Retina (tissue), 1 donor: ENCODE measurements at regions not wholly inside any gene's neighbourhood (a gene's known extent, or its start where the extent isn't known, plus 50 kb on each side); places are given as distances from the start of the nearest gene placed in this dataset.
A peak's percentile ranks its signal among the peaks of the same experiment; 100 is the strongest.

Source experiments
- DNase-seq: peaks from one replicate; pipeline ENCODE4 v3.0.0-alpha.2; 2016

DNA sequence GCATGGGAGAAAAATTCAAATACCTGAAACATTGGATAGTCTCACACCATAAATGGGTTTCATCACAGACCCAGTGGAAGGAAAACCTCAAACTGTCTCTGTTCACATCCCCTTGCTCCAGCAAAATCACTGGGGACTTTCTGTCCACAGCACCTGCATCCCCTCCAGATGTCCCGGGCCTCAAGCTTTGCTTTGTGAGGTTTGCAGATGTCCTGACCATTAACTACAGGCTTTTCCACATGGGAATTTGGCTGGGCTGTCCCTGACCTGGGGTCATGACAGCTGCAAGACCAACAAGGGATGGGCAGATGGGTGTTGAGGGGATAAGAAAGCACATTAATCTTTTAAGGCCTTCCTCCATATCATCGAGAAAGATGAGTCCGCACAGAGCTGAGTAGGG lies 427.9 kb downstream of the TXNL1 start:
- no peak for DNase-seq

DNA sequence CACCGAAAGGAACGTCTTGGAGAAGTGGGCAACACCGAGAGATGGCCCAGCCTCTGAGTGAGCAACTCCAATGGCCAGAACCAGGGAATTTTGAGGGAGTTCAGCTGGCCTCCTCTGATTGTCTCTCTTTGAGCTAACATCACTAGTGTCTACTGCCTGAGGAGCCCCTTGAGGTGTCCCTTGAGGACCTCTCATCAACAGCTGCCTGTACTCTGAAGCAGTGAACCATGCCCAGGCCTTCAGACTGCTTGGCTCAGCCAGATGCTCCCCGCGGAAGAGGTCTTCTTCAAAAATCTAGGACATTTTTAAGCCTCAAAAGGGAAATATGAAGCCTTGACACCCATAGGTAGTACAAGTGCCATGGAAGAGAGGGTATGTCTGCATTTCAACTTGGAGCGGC lies 430.4 kb downstream of the TXNL1 start:
- DNase-seq, result no peak

DNA sequence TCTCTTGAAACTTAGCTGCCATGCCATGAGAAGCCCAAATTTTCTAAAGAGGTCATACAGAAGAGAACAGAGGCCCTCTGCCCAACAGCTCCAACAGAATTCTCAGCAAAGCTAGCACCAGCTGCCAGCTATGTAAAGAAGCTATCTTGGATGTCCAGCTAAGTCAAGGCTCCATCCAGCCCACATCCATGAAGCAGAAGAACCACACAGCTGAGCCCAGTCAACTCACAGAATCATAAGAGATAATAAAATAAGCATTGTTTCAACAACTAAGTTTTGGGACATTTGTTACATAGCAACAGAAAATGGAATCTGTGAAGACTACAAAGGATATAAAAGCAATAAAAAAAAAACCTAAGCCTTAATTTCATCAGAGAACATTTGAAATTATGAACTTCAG lies 434.3 kb downstream of the TXNL1 start:
- no peak for DNase-seq

DNA sequence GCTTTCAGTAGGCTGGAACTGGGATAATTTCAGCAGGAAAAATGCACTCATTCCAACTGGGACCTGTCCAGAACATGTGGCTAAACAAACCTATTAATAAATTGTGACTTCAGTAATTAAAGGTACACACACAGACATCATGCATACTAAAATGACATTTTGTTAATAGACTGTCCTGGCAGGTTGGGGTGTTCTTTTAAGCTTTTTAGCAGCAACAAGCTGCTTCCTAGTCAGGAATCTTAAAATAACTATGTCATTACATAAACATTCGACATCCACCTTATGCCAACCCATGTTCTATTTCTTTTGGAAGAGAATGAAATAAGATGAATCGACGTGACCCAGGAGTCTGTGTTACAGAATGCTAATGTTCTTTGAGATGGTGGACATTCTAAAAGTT lies 435.7 kb downstream of the TXNL1 start:
- DNase-seq, result no peak

DNA sequence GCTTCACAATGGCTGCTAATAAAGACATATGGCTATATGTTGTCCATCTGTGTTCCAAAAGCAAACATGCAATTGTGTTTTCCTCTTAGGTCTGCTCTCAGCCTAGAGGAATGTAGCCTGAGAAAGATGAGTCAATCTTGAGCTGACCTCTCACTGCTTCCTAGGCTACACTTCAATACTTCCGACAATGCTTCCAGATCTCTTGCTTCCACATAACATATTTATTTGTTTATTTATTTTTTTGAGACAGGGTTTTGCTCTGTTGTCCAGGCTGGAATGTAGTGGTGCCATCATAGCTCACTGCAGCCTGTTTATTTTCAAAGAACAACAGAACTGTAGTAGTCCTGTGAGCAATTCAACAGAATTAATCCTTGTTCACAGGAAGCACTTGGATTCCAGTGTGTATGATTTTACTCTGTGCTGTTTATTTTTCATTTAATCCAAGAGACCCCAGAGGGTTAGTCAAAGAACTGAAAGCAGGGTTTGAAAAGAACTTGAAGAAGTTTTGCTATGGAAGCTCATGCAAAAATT lies 437.9 kb downstream of the TXNL1 start:
- no peak for DNase-seq

DNA sequence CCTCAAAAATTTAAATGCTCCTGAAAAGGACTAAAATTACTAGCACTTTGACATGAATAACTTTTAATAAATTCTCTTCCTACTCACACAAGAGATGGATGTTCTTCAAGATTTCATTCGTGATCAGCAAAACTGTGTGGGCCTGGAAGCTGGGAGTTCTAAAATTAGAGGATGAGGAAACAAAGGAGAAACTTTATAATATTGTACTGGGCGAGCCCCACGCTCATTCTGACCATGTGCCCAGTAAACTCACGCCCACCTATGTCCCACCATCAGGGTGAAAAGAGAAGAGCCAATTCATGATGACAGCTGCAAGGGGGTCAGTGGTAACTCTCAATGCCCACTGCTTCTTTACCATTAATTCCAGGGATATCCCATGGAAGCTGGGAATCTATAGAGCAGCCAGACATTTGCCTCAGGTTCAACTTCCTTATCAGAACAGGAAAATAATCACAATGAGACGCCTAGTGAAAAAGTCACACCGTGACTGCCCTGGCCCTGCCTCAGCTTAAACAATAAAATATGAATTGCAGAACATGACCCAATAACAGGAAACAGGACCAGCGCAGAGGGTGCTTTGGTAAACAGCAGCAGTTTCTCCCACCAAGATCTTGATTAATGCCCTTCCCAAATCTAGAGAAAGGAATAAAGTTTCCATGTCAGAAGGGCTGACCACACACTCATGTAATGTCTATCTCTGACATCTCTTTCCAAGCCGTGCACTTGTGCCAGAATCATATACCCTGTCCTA lies 438.6 kb downstream of the TXNL1 start:
- no peak for DNase-seq

DNA sequence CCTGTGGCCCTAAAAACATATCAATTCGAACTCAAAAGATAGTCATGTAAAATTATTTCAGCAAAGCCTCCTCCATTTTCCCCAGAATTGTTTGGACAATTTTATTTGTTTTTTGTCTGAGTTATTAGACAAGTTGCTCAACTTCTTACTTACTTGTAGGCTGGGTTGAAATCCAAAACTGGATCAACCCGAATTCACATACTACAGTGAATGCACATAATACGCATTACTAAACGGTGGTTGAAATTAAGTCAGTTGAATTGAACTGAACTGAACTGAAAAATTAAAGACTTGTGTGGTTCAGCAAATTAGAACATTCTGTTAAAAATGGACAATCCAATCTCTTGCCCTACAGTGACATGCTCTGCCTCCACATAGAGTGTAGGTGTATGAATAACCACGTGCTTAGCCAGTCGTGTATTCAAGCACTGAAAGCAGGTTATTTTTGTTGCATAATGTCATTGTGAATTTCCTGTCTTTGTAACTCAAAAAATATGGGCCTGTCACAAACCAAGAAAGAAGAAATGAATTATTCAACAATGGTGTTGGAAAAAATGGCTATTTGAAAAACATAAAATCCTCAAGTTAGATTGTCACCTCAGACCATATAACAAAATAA lies 441.0 kb downstream of the TXNL1 start:
- no peak for DNase-seq

DNA sequence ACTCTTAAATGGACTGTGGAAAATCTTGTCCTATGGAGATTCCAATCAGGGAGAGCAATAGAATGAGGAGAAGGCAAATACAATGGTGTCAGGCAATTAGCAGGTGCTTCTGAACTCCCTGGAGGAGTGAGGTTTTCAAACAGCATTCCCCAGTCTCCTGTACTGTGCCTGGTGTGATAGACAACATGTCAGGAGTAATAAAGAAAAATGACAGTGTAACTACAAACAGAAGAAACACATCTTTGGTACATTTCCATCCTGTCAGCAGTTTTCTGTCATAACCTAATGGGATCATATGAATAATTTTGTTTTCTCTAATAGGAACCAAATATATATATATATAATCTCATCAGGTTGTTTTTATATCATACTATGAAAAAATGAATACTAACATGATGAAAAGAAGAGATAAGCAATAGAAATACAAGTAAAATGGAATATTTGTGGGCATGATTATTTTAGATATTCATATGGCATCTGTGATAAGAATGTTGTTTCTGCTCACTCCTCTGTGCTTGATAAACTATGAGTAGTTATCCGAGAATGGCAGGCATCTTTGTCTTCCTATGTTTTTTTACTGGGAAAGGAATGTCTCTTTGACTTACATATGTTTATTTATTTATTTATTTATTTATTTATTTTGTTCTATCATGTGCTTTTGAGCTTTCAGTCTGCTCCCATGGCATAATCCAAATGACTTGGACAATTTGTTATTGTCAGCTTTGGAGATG lies 441.7 kb downstream of the TXNL1 start:
- DNase-seq, result no peak

DNA sequence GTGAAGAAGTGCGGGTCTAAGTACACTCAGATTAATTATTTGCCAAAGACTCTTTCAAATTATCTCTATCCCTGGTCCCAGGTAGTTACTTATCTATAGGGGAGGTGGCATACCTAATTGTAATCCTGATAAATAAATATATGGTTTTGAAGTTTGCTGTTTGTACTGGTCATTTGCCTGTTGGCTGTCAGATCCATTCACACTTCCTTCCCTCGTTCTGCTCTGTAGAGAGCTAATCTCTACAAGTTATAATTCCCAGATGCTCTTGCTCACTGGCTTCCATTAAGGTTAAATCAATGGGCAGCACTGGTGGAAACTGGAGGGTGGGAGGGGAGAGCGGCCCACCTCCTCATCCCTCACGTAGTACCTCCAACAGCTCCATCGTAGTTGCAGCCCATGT lies 447.1 kb downstream of the TXNL1 start:
- no peak for DNase-seq

DNA sequence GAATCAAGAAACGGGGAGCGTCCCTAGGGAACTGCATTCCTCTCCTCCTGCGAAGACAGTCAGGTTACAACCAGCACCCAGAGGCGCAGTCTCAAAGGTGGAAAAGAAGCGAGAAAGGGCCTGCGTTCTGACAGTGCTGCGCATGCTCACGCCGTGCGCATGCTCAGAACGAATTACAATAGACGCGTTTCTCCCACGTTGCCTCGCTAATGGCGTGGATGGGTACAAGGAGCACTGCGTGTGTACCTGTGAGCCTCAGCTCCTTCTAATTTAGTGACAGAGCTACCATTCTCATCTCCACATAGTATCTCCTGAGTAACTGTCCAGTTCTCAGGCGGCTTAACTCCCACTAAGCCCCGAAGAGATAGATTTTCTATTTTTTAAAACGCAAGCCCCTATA lies 448.8 kb downstream of the TXNL1 start:
- peak; percentile 6 for DNase-seq

DNA sequence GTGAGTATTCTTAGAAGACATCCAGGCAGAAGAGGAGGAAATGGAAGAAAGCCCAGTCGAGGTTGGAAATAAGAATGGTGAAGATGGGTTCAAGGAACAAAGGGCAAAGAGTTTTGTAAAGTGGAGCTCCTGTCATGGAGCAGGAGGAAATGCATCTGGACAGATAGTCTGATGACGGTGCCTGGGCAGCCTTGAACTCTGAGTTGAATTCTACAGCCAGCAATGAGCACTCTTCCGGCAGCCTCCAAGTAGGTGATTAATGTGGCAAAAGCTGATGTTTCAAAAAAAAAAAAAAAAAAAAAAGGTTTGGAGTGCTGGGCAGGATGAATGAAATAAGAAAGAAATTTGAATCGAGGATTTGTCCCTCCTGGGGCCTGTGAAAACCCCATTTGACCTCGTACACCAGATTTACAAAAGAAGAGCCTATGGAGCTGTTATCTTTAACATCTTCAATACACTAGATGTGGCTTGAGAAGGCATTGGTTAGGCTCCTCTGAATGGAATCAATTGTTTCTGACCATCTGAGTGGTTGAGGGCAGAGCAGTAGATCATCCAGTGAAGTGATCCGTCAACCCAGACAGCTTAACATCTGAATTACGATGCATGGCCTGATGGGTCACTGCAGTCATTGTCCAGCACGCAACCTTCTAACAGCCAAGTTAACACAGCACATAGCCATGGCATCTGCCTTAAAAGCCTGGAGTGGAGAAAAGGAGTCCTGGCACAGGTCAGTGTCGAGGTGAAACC lies 449.7 kb downstream of the TXNL1 start:
- peak; percentile 31 for DNase-seq

DNA sequence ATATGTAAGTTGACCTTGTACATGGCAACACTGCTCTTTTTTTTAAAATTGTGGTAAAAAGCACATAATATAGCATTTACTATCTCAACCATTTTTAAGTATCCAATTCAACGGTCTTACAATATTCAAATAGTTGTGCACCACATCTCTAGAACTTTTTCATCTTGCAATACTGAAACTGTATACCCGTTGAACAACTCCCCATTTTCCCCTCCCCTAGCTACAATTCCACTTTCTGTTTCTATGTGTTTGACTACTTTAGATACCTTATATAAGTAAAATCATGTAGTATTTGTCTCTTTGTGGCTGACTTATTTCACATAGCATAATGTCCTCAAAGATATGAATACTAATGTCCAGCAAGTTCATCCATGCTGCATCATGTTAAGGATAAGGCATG lies 452.1 kb downstream of the TXNL1 start:
- no peak for DNase-seq

DNA sequence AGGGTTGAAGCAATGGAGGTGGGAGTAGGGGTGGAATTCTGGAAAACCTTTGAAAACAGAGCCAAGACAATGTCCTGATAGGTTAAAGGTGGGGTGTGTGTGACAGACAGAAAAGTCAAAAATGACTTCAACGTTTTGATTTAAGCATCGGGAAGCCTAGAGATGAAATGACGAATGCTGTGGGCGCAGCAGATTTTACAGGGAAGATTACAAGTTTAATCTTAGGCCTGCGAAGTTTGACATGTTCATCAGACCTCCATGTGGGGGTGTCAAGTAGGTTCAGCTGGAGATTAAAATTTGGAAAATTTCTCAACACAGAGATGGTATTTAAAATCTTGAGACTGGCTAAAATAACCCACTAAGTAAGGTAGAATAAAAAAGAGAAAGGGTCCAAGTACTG lies 453.3 kb downstream of the TXNL1 start:
- no peak for DNase-seq

DNA sequence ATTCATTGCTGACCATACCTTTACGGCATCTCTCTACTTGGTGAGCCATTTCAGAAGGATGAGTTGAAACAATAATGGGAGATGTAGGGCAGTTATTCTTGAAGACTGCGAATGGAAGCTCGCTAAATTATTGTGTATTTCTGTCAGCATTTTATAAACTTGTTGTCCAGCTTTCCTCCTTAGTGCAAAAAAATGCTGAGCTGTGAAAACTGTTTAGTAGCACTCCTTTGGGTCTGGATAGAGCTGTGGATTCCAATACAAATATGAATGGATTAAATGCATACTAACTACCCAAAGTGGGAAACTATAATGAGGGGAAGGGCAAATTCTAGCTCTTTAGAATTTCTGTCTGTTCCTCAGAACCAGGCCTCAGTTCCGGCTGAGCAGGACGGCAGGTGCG lies 461.6 kb downstream of the TXNL1 start:
- no peak for DNase-seq

DNA sequence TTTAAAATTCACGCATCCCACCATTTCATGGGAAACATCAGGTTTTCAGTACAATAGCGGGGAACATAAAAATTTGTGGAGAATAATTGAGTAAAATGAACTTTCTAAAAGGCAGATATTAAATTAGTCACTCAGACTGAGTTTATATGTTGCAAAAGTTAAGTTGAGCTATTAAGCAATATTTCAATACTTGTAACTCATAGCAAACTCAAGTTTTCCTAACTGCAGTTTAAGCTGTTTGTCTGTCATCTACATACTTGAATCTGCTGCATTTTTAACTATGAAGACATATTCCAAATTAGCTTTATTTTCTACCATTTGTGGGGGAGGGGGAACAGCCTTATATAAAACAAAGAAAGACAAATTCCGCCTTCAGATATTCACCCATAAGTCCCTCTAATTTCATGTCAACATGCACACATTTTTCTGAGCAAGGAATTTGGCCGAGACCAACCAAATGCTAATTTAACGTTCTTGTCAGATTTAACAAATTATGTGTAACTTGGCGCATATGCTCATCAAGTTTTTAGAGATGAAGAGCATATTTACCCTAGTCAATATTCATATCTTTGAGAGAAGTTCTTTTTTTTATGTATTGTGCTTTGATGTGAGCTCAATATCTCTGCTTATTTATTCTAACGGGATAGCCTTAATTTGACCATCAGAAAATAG lies 462.9 kb downstream of the TXNL1 start:
- DNase-seq, result no peak

DNA sequence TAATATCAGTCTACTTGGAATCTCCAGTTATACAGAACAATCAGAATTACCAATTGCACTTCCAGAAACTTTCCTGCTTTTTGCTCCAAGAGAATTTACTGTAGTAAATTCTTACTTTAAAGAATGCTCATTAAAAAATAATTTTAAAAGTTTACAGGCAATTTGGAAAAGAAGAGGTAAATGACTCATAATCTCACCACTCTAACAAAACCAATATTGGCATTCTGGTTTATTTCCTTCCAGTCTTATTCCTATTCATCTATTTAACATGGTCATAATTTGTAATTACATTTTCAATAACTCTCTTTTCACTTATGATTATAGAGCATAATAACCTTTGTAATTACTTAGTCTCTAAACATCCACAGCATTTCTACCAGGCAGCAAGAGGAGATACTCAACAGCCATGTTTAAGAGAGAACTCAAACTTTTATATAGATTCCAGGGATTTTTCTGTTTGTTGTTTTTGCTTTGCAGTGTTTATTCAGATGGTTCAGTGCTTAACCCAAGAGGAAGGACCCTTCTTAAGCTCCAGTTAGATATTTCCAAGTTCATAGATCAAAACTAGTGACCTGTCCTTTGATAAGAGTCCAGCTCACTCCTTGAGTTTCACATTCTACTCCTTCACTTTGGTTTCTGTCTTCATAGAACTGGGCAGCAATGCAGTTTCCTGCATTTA lies 464.7 kb downstream of the TXNL1 start:
- no peak for DNase-seq

DNA sequence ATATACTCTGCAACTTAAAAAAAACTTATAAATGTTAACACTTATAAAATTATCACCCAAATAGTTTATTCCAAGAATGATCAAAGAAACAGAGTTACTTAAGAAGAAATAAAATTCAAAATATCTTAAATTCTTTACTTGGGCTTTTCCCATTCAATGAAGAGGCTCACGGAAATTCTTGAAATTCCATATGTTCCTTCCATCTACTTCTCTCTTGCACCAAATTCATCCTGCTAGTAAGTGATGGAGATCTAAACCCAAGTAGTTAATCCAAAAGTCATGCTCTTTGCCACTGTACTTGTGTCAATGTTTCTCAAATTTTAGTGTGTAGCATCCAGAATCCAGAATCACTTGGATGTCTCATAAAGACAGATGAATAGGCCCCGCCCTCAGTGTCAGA lies 465.9 kb downstream of the TXNL1 start:
- no peak for DNase-seq

DNA sequence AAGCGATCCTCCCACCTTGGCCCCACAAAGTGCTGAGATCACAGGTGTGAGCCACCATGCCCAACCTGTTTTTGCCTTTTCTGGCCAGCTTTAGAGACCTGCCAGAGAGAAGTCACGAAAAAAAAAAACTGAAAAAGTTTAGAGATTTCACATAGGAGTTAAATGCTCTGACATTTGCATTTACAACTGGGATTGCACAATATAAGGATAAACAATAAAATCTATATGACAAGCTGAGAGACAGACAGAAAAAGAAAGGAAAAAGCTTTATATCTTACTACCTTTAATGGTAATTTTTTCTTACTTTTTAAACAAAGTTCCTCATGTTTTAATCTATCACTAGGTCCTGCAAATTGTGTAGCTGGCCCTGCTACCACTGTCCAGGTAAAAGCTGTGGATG lies 466.5 kb downstream of the TXNL1 start:
- DNase-seq, result no peak

DNA sequence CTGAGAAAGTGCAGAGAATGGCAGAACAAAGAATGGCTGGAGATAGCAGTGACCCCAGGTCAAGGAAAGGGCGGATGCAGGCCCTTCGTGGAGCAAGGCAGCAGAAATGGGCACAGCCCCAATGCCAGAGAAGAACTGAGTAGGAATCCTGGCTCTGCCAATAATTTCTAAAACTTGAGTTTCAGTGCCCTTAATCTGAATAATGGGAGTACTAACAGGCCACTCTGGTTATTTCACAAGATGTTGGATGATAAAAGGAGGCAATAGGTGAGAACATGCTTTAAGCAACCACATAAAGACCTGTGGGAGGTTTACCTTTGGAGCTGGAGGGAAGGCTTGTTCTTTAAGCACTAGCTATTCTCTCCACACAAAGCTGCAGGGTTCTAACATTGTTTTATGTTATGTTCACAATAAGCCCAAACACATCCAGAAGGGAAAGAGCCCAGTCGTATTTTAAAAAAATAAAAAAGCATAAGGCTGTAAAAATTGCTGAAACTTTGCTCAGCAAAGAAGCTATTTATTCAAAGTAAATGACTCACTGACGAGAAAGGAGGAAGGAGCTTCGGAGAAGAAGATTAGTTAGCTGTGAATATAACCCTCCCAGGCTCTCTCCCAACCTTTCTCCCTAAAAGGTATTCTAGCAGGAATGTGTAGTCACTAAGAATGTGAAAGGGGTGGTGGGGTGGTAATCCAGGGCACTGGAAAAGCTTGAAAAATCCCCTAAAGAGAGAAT lies 470.2 kb downstream of the TXNL1 start:
- no peak for DNase-seq

DNA sequence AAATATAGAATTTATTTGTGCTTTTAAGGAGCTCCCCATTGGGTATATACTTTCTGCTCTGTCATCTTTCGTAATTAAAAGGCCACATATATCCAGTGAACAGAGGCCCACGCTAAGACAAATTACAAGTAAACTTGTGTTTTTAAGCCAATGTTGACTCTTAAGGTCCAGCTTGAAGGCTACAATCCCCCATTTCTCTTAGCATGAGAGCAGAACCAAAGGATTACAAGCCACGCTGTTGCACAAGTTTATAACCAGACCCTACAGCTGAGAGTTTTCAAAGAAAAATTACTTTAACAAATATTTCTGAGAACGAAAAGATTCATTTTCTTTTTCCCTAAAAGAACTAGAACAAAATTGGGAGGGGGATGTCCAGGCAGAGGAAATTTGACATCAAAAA lies 471.0 kb downstream of the TXNL1 start:
- no peak for DNase-seq

DNA sequence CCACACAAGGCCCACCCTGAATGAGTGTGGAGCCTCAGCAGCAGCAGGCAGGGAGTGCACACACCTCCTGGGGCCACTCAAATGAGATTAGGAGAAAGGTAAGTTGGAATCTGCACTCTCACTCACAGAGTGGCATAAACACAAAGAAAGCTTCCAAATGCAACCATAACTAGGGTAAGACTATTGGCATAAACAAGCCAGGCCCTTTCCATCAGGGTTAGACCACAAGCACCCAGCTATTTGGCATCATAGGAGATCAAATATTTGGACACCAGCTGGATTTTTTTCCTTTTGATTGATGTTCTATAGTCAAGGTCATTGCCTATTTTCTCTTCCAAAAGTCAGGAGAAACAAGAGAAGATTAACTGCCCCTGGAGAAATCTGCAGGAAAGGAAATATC lies 471.5 kb downstream of the TXNL1 start:
- DNase-seq, result no peak
